Testis (tissue), 2 donors: ENCODE measurements at regions not wholly inside any gene's neighbourhood (a gene's known extent, or its start where the extent isn't known, plus 50 kb on each side); places are given as distances from the start of the nearest gene placed in this dataset.

ENCODE experiments used
- CTCF ChIP-seq, 3 experiments: fragments of 450-650 bp in 2 of 3; fragments of 200-600 bp in 1 of 3; sonication (generic) in 1 of 3; IDR thresholded peaks; one replicate each; pipeline ENCODE4 v1.5.1; 2016 to 2019; ENCODE audit warnings: antibody characterized with exemption in 3 of 3, mild to moderate bottlenecking in 2 of 3, moderate library complexity in 1 of 3
- POLR2A ChIP-seq: fragments of 450-650 bp; IDR thresholded peaks from one replicate; pipeline ENCODE4 v1.6.1; 2017; ENCODE audit warnings: antibody characterized with exemption, mild to moderate bottlenecking, moderate library complexity

- TF ChIP-seq POLR2A (no peak), CTCF (IDR thresholded peaks at IDR 0.05) (no peak)
Measured at GRCh38 chrY:19498556-19498955, 246.0 kb downstream of the KDM5D start.
